SK-N-SH treated with all-trans-retinoic acid at 6 μM for 48 hours (cell line): ENCODE measurements at regions not wholly inside any gene's neighbourhood (a gene's known extent, or its start where the extent isn't known, plus 50 kb on each side); places are given as distances from the start of the nearest gene placed in this dataset.

Source experiments
- ATAC-seq: fragments of 200-7000 bp; cut with Tn5 transposase; 3 replicates; pipeline ENCODE4 v1.9.1; 2020; ENCODE audit warnings: mild to moderate bottlenecking, moderate library complexity
- ARNTL ChIP-seq: fragments of 450-650 bp; formaldehyde crosslinking; IDR thresholded peaks from 2 replicates; pipeline ENCODE4 v1.5.0; 2020; ENCODE audit warnings: low read depth, mild to moderate bottlenecking, moderate library complexity, borderline replicate concordance
- BACH2 ChIP-seq: fragments of 250-450 bp; sonication (Bioruptor Pico); IDR thresholded peaks from 2 replicates; pipeline ENCODE4 v1.9.0; 2021; ENCODE audit warnings: mild to moderate bottlenecking, borderline replicate concordance
- CSDC2 ChIP-seq: fragments of 250-450 bp; sonication (Bioruptor Pico); IDR thresholded peaks from 2 replicates; pipeline ENCODE4 v1.5.0; 2020; ENCODE audit warnings: mild to moderate bottlenecking, moderate library complexity
- GLIS3 ChIP-seq: fragments of 250-450 bp; sonication (Bioruptor Pico); IDR thresholded peaks from 2 replicates; pipeline ENCODE4 v1.5.0; 2020; ENCODE audit warnings: mild to moderate bottlenecking, moderate library complexity
- ISL1 ChIP-seq: fragments of 250-450 bp; sonication (Bioruptor Pico); IDR thresholded peaks from 2 replicates; pipeline ENCODE4 v2.1.2; 2022; ENCODE audit warnings: mild to moderate bottlenecking, moderate library complexity
- OSR1 ChIP-seq: fragments of 250-450 bp; sonication (Bioruptor Pico); IDR thresholded peaks from 2 replicates; pipeline ENCODE4 v1.8.0; 2022; ENCODE audit warnings: moderate library complexity, mild to moderate bottlenecking, inconsistent platforms
- RARB ChIP-seq: fragments of 250-450 bp; sonication (Bioruptor Pico); IDR thresholded peaks from 2 replicates; pipeline ENCODE4 v1.8.0; 2021; ENCODE audit warnings: mild to moderate bottlenecking, moderate library complexity
- SNAI2 ChIP-seq: fragments of 250-450 bp; sonication (Bioruptor Pico); IDR thresholded peaks from 2 replicates; pipeline ENCODE4 v1.5.0; 2020; ENCODE audit warnings: mild to moderate bottlenecking, moderate library complexity
- TCF4 ChIP-seq: fragments of 250-450 bp; sonication (Bioruptor Pico); IDR thresholded peaks from 2 replicates; pipeline ENCODE4 v1.8.0; 2021; ENCODE audit warnings: mild to moderate bottlenecking, moderate library complexity, borderline replicate concordance
- TOX ChIP-seq: fragments of 250-450 bp; sonication (Bioruptor Pico); IDR thresholded peaks from 2 replicates; pipeline ENCODE4 v1.8.0; 2021; ENCODE audit warnings: mild to moderate bottlenecking, moderate library complexity, borderline replicate concordance
- ZFP3 ChIP-seq: fragments of 250-450 bp; sonication (Bioruptor Pico); IDR thresholded peaks from 2 replicates; pipeline ENCODE4 v1.5.0; 2020; ENCODE audit warnings: mild to moderate bottlenecking, moderate library complexity
- ZFP30 ChIP-seq: fragments of 450-650 bp; formaldehyde crosslinking; IDR thresholded peaks from 2 replicates; pipeline ENCODE4 v1.5.0; 2022; ENCODE audit warnings: mild to moderate bottlenecking, moderate library complexity
- ZNF70 ChIP-seq: fragments of 450-650 bp; formaldehyde crosslinking; IDR thresholded peaks from 2 replicates; pipeline ENCODE4 v1.5.0; 2020; ENCODE audit warnings: mild to moderate bottlenecking, moderate library complexity
- ZNF8 ChIP-seq: fragments of 450-650 bp; formaldehyde crosslinking; IDR thresholded peaks from 2 replicates; pipeline ENCODE4 v1.5.0; 2020; ENCODE audit warnings: mild to moderate bottlenecking, moderate library complexity
- TF ChIP-seq, protein P1 (sequence below): fragments of 250-450 bp; sonication (Bioruptor Pico); IDR thresholded peaks from 2 replicates; pipeline ENCODE4 v1.5.1; 2021; ENCODE audit warnings: mild to moderate bottlenecking, moderate library complexity
- TF ChIP-seq, protein P2 (sequence below): fragments of 250-450 bp; sonication (Bioruptor Pico); IDR thresholded peaks from 2 replicates; pipeline ENCODE4 v1.8.0; 2020; ENCODE audit warnings: mild to moderate bottlenecking, moderate library complexity, borderline replicate concordance
- TF ChIP-seq, protein P3 (sequence below): fragments of 250-450 bp; sonication (Bioruptor Pico); IDR thresholded peaks from 2 replicates; pipeline ENCODE4 v1.5.1; 2020; ENCODE audit warnings: low read depth, mild to moderate bottlenecking, moderate library complexity
- TF ChIP-seq, protein P4 (sequence below): fragments of 250-450 bp; sonication (Bioruptor Pico); IDR thresholded peaks from 2 replicates; pipeline ENCODE4 v1.5.0; 2020; ENCODE audit warnings: mild to moderate bottlenecking, moderate library complexity
- TF ChIP-seq, protein P5 (sequence below): fragments of 250-450 bp; sonication (Bioruptor Pico); IDR thresholded peaks from 2 replicates; pipeline ENCODE4 v1.8.0; 2021; ENCODE audit warnings: low read depth, mild to moderate bottlenecking, moderate library complexity, borderline replicate concordance

DNA sequence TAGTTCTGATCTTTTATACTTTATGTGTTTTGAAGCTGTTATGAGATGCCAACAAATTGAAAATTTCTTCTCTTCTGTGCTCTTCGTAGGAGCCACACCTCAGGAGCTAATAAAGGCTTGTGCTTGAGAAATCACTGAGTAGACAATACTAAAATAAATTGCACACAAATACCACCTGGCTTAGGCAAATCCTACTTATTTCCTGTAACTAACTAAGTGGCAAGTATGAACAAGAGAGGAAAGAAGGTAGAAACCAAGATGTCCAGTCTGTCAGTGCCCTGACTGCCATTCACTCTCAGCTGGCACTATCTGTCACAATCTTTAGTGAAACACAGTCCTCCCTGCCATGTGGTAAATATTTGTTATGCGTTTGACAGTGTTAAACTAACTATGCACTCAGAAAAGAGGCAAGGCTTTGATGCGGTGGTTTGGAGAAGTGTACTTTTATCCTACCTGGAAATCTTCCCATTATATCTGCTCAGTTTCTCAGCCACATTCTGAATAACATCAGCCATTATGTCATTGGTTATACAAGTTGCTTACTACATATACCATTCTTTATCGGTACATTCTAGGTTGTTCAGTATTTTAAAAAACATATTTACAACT, 293.4 kb upstream of the VWC2 start:
- no peak for ATAC-seq
- TF ChIP-seq ZNF8 (CRISPR knock-in tag), result no peak
- no peak for TF ChIP-seq ZFP3 (CRISPR knock-in tag)
- TF ChIP-seq GLIS3, result no peak
- no peak for TF ChIP-seq CSDC2
- no peak for TF ChIP-seq OSR1 (CRISPR knock-in tag)
- no peak for TF ChIP-seq BACH2
- no peak for TF ChIP-seq ISL1 (CRISPR knock-in tag)
- TF ChIP-seq RARB (CRISPR knock-in tag), result no peak
- TF ChIP-seq ZNF70 (CRISPR knock-in tag), result no peak
- no peak for TF ChIP-seq ARNTL (CRISPR knock-in tag)

DNA sequence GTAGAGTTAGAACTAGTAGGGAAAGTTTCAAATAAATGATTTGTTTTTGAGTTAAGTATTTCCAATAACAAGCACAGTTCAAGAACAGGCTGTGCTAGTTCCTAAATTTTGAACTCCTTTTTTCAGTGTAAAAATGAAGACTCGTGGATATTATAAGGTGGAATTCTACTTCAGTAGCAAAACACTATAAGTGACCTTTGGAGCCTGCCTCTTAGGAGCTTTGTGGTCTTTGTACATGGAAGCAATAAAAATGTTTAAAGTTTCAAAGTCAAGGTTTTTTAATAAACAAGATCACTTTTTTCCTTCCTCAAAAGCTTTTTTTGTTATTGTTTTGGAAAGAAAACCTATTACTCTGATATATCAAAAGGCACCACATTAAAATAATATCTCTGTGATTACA, 292.4 kb upstream of the VWC2 start:
- no peak for ATAC-seq
- TF ChIP-seq ARNTL (CRISPR knock-in tag) (no peak), RARB (CRISPR knock-in tag) (no peak), CSDC2 (no peak), ZNF70 (CRISPR knock-in tag) (no peak), TCF4 (no peak), ZNF8 (CRISPR knock-in tag) (no peak), ZFP30 (CRISPR knock-in tag) (no peak), GLIS3 (no peak), BACH2 (no peak)
- TF ChIP-seq, protein P1, sequence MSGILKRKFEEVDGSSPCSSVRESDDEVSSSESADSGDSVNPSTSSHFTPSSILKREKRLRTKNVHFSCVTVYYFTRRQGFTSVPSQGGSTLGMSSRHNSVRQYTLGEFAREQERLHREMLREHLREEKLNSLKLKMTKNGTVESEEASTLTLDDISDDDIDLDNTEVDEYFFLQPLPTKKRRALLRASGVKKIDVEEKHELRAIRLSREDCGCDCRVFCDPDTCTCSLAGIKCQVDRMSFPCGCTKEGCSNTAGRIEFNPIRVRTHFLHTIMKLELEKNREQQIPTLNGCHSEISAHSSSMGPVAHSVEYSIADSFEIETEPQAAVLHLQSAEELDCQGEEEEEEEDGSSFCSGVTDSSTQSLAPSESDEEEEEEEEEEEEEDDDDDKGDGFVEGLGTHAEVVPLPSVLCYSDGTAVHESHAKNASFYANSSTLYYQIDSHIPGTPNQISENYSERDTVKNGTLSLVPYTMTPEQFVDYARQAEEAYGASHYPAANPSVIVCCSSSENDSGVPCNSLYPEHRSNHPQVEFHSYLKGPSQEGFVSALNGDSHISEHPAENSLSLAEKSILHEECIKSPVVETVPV (CRISPR knock-in tag), result no peak
- TF ChIP-seq, protein P2, sequence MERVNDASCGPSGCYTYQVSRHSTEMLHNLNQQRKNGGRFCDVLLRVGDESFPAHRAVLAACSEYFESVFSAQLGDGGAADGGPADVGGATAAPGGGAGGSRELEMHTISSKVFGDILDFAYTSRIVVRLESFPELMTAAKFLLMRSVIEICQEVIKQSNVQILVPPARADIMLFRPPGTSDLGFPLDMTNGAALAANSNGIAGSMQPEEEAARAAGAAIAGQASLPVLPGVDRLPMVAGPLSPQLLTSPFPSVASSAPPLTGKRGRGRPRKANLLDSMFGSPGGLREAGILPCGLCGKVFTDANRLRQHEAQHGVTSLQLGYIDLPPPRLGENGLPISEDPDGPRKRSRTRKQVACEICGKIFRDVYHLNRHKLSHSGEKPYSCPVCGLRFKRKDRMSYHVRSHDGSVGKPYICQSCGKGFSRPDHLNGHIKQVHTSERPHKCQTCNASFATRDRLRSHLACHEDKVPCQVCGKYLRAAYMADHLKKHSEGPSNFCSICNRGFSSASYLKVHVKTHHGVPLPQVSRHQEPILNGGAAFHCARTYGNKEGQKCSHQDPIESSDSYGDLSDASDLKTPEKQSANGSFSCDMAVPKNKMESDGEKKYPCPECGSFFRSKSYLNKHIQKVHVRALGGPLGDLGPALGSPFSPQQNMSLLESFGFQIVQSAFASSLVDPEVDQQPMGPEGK, result no peak
- TF ChIP-seq, protein P3, sequence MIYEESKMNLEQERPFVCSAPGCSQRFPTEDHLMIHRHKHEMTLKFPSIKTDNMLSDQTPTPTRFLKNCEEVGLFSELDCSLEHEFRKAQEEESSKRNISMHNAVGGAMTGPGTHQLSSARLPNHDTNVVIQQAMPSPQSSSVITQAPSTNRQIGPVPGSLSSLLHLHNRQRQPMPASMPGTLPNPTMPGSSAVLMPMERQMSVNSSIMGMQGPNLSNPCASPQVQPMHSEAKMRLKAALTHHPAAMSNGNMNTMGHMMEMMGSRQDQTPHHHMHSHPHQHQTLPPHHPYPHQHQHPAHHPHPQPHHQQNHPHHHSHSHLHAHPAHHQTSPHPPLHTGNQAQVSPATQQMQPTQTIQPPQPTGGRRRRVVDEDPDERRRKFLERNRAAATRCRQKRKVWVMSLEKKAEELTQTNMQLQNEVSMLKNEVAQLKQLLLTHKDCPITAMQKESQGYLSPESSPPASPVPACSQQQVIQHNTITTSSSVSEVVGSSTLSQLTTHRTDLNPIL, result no peak
- TF ChIP-seq, protein P4, sequence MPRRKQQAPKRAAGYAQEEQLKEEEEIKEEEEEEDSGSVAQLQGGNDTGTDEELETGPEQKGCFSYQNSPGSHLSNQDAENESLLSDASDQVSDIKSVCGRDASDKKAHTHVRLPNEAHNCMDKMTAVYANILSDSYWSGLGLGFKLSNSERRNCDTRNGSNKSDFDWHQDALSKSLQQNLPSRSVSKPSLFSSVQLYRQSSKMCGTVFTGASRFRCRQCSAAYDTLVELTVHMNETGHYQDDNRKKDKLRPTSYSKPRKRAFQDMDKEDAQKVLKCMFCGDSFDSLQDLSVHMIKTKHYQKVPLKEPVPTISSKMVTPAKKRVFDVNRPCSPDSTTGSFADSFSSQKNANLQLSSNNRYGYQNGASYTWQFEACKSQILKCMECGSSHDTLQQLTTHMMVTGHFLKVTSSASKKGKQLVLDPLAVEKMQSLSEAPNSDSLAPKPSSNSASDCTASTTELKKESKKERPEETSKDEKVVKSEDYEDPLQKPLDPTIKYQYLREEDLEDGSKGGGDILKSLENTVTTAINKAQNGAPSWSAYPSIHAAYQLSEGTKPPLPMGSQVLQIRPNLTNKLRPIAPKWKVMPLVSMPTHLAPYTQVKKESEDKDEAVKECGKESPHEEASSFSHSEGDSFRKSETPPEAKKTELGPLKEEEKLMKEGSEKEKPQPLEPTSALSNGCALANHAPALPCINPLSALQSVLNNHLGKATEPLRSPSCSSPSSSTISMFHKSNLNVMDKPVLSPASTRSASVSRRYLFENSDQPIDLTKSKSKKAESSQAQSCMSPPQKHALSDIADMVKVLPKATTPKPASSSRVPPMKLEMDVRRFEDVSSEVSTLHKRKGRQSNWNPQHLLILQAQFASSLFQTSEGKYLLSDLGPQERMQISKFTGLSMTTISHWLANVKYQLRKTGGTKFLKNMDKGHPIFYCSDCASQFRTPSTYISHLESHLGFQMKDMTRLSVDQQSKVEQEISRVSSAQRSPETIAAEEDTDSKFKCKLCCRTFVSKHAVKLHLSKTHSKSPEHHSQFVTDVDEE (CRISPR knock-in tag), result no peak
- TF ChIP-seq, protein P5, sequence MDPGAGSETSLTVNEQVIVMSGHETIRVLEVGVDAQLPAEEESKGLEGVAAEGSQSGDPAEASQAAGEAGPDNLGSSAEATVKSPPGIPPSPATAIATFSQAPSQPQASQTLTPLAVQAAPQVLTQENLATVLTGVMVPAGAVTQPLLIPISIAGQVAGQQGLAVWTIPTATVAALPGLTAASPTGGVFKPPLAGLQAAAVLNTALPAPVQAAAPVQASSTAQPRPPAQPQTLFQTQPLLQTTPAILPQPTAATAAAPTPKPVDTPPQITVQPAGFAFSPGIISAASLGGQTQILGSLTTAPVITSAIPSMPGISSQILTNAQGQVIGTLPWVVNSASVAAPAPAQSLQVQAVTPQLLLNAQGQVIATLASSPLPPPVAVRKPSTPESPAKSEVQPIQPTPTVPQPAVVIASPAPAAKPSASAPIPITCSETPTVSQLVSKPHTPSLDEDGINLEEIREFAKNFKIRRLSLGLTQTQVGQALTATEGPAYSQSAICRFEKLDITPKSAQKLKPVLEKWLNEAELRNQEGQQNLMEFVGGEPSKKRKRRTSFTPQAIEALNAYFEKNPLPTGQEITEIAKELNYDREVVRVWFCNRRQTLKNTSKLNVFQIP, result no peak
- TF ChIP-seq, all 23 proteins: peak for 0

DNA sequence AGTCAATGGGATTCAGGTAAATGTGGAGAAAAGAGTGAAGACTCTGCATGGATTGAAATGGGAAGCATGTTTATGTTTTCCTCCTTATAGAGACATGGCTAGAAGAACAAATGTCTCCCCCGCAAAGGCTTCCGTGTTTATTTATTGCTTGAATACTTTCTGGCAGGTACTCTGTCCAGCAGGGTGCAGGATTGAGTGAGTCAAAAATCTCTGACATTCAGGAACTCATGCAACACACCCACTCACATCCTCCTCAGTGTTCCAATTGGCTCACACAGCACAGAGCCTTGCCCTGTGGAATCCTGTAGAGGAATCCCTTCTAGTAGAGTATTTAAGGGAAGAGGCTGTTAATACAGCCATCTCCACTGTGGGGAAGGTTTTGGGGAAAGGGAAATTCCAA, 290.3 kb upstream of the VWC2 start:
- peak; percentile 70 for ATAC-seq
- TF ChIP-seq, protein P4 (CRISPR knock-in tag), result no peak
- no peak for TF ChIP-seq CSDC2
- TF ChIP-seq, protein P2, result no peak
- no peak for TF ChIP-seq ZNF8 (CRISPR knock-in tag)
- no peak for TF ChIP-seq BACH2
- no peak for TF ChIP-seq SNAI2 (CRISPR knock-in tag)
- TF ChIP-seq, protein P5, result no peak
- TF ChIP-seq TOX, result no peak
- no peak for TF ChIP-seq ZNF70 (CRISPR knock-in tag)
- TF ChIP-seq OSR1 (CRISPR knock-in tag), result no peak
- TF ChIP-seq, protein P3, result no peak
- no peak for TF ChIP-seq GLIS3
